Osteoblast (primary cell): ENCODE measurements at regions not wholly inside any gene's neighbourhood (a gene's known extent, or its start where the extent isn't known, plus 50 kb on each side); places are given as distances from the start of the nearest gene placed in this dataset.

Experiments
- DNase-seq: peaks from one replicate; pipeline ENCODE4 v3.0.0; 2011; ENCODE audit warnings: low spot score, mixed read lengths; ENCODE audit not compliant: insufficient read length; ENCODE audit errors: missing footprints
- H2AFZ ChIP-seq: 2 replicates; pipeline ENCODE4 v1.6.0; 2011; ENCODE audit warnings: mild to moderate bottlenecking, low read length
- H3K27ac ChIP-seq: 2 replicates; pipeline ENCODE4 v1.5.1; 2011; ENCODE audit warnings: mild to moderate bottlenecking, low read depth, low read length, moderate library complexity
- H3K27me3 ChIP-seq: 2 replicates; pipeline ENCODE4 v1.6.0; 2012; ENCODE audit warnings: mild to moderate bottlenecking, control low read depth, inconsistent platforms, low read length, moderate library complexity; ENCODE audit not compliant: insufficient read depth
- H3K36me3 ChIP-seq: 2 replicates; pipeline ENCODE4 v1.5.1; 2011; ENCODE audit warnings: mild to moderate bottlenecking, low read length, control low read depth, moderate library complexity; ENCODE audit not compliant: insufficient read depth
- H3K4me1 ChIP-seq: 2 replicates; pipeline ENCODE4 v1.5.1; 2011; ENCODE audit warnings: mild to moderate bottlenecking, low read length, control low read depth, moderate library complexity; ENCODE audit not compliant: insufficient read depth
- H3K4me2 ChIP-seq: 2 replicates; pipeline ENCODE4 v1.6.0; 2011; ENCODE audit warnings: mild to moderate bottlenecking, low read length; ENCODE audit not compliant: insufficient read depth
- H3K4me3 ChIP-seq: fragments of 200-600 bp; sonication (generic); 3 replicates; pipeline ENCODE4 v1.5.1; 2012; ENCODE audit warnings: mild to moderate bottlenecking, low read length, inconsistent platforms; ENCODE audit not compliant: insufficient read depth
- H3K79me2 ChIP-seq: 2 replicates; pipeline ENCODE4 v1.6.0; 2012; ENCODE audit warnings: mild to moderate bottlenecking, low read length, control low read depth, inconsistent platforms; ENCODE audit not compliant: insufficient read depth
- H3K9me3 ChIP-seq: 2 replicates; pipeline ENCODE4 v1.5.1; 2011; ENCODE audit warnings: low read depth, low read length, control low read depth
- H4K20me1 ChIP-seq: 2 replicates; pipeline ENCODE4 v1.6.0; 2012; ENCODE audit warnings: mild to moderate bottlenecking, low read length, control low read depth; ENCODE audit not compliant: insufficient read depth
- TF ChIP-seq, protein P1 (sequence below): IDR thresholded peaks from 2 replicates; pipeline ENCODE4 v1.5.1; 2011; ENCODE audit warnings: mild to moderate bottlenecking, low read depth, low read length, moderate library complexity; ENCODE audit errors: extremely low read depth

GRCh38 chr3:61415201-61415600, 146.2 kb upstream of the PTPRG start:
- TF ChIP-seq, protein P1, sequence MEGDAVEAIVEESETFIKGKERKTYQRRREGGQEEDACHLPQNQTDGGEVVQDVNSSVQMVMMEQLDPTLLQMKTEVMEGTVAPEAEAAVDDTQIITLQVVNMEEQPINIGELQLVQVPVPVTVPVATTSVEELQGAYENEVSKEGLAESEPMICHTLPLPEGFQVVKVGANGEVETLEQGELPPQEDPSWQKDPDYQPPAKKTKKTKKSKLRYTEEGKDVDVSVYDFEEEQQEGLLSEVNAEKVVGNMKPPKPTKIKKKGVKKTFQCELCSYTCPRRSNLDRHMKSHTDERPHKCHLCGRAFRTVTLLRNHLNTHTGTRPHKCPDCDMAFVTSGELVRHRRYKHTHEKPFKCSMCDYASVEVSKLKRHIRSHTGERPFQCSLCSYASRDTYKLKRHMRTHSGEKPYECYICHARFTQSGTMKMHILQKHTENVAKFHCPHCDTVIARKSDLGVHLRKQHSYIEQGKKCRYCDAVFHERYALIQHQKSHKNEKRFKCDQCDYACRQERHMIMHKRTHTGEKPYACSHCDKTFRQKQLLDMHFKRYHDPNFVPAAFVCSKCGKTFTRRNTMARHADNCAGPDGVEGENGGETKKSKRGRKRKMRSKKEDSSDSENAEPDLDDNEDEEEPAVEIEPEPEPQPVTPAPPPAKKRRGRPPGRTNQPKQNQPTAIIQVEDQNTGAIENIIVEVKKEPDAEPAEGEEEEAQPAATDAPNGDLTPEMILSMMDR = no peak
- H3K4me1 ChIP-seq = no peaks in the 10 kb centered on the region
- H3K36me3 ChIP-seq = no peaks in the 10 kb centered on the region
- no peak overlapping the region for H2AFZ ChIP-seq
- H3K4me3 ChIP-seq = no peak overlapping the region
- DNase-seq = no peak
- H3K9me3 ChIP-seq = no peaks in the 10 kb centered on the region
- H3K4me2 ChIP-seq = no peak overlapping the region
- no peaks in the 10 kb centered on the region for H4K20me1 ChIP-seq
- peaks cover 4% of the 10 kb centered on the region for H3K27me3 ChIP-seq
- no peak overlapping the region for H3K27ac ChIP-seq
- no peaks in the 10 kb centered on the region for H3K79me2 ChIP-seq

GRCh38 chr3:61416618-61417017, 144.8 kb upstream of the PTPRG start:
- no peak overlapping the region for H2AFZ ChIP-seq
- H3K36me3 ChIP-seq = no peaks in the 10 kb centered on the region
- TF ChIP-seq, protein P1 = no peak
- no peaks in the 10 kb centered on the region for H4K20me1 ChIP-seq
- H3K27me3 ChIP-seq = peaks cover 4% of the 10 kb centered on the region
- no peaks in the 10 kb centered on the region for H3K79me2 ChIP-seq
- H3K9me3 ChIP-seq = no peaks in the 10 kb centered on the region
- H3K4me3 ChIP-seq = no peak overlapping the region
- H3K27ac ChIP-seq = no peak overlapping the region
- H3K4me2 ChIP-seq = no peak overlapping the region
- DNase-seq = no peak
- no peaks in the 10 kb centered on the region for H3K4me1 ChIP-seq

- Histone ChIP-seq H4K20me1 (no peaks in the 10 kb centered on the region), H3K79me2 (no peaks in the 10 kb centered on the region), H3K36me3 (no peaks in the 10 kb centered on the region), H3K4me2 (no peak overlapping the region), H3K9me3 (no peaks in the 10 kb centered on the region), H3K27me3 (peaks cover 4% of the 10 kb centered on the region), H2AFZ (no peak overlapping the region), H3K27ac (no peak overlapping the region), H3K4me1 (no peaks in the 10 kb centered on the region), H3K4me3 (no peak overlapping the region)
- DNase-seq = no peak
- TF ChIP-seq, protein P1 = no peak
These were observed 144.0 kb upstream of the PTPRG start for GRCh38 chr3:61417352-61417751.

- Histone ChIP-seq H3K4me2 (no peak overlapping the region), H3K9me3 (no peaks in the 10 kb centered on the region), H3K4me3 (no peak overlapping the region), H3K36me3 (no peaks in the 10 kb centered on the region), H3K27me3 (no peaks in the 10 kb centered on the region), H3K4me1 (no peaks in the 10 kb centered on the region), H4K20me1 (no peaks in the 10 kb centered on the region), H2AFZ (no peak overlapping the region), H3K27ac (no peak overlapping the region), H3K79me2 (no peaks in the 10 kb centered on the region)
- no peak for DNase-seq
- TF ChIP-seq, protein P1 = no peak
These were observed 141.1 kb upstream of the PTPRG start for GRCh38 chr3:61420136-61420759.
